SK-N-MC (cell line): ENCODE measurements at regions not wholly inside any gene's neighbourhood (a gene's known extent, or its start where the extent isn't known, plus 50 kb on each side); places are given as distances from the start of the nearest gene placed in this dataset.

Experiments
- EZH2 ChIP-seq: fragments of 200-600 bp; sonication (generic); IDR thresholded peaks from one replicate; pipeline ENCODE4 v1.6.1; 2017; ENCODE audit warnings: antibody characterized with exemption
- POLR2AphosphoS5 ChIP-seq: IDR thresholded peaks from 2 replicates; pipeline ENCODE4 v1.6.1; 2012; ENCODE audit warnings: mild to moderate bottlenecking, low read depth, low read length, borderline replicate concordance

GRCh38 chr12:77767756-77768343 is 62.8 kb upstream of the NAV3 start:
- TF ChIP-seq POLR2AphosphoS5 (no peak), EZH2 (no peak)
